Right renal pelvis (tissue), 4 donors: ENCODE measurements at regions not wholly inside any gene's neighbourhood (a gene's known extent, or its start where the extent isn't known, plus 50 kb on each side); places are given as distances from the start of the nearest gene placed in this dataset.
A peak's percentile ranks its signal among the peaks of the same experiment; 100 is the strongest.

Source experiments
- DNase-seq, 4 donors: peaks; one replicate each; pipeline ENCODE4 v3.0.0-alpha.2; 2013; ENCODE audit warnings: low read depth in 4 of 4, low spot score in 3 of 4, missing footprints in 1 of 4

- DNase-seq = no peak
Measured at GRCh38 chr5:4651806-4652565, 488.1 kb upstream of the ADAMTS16 start.

GRCh38 chr5:4653475-4653874 lies 486.7 kb upstream of the ADAMTS16 start:
- DNase-seq = no peak

- no peak for DNase-seq
Measured at GRCh38 chr5:4659851-4660250, 480.3 kb upstream of the ADAMTS16 start.

GRCh38 chr5:4661326-4661725 lies 478.8 kb upstream of the ADAMTS16 start:
- no peak for DNase-seq

- DNase-seq = no peak
Measured at GRCh38 chr5:4661836-4662235, 478.3 kb upstream of the ADAMTS16 start.

GRCh38 chr5:4662756-4663155 lies 477.4 kb upstream of the ADAMTS16 start:
- DNase-seq = no peak

- DNase-seq = no peak
Measured at GRCh38 chr5:4665911-4666310, 474.2 kb upstream of the ADAMTS16 start.

GRCh38 chr5:4674166-4674565 lies 466.0 kb upstream of the ADAMTS16 start:
- DNase-seq = no peak

- no peak for DNase-seq
Measured at GRCh38 chr5:4676934-4677333, 463.2 kb upstream of the ADAMTS16 start.

- no peak for DNase-seq
Measured at GRCh38 chr5:4684946-4685345, 455.2 kb upstream of the ADAMTS16 start.

- DNase-seq = no peak
Measured at GRCh38 chr5:4698596-4698995, 441.5 kb upstream of the ADAMTS16 start.

GRCh38 chr5:4699592-4699991 lies 440.5 kb upstream of the ADAMTS16 start:
- no peak for DNase-seq

GRCh38 chr5:4700069-4700468 lies 440.1 kb upstream of the ADAMTS16 start:
- DNase-seq = peak; percentile 62 to 72 (median 66)

- DNase-seq = no peak
Measured at GRCh38 chr5:4700871-4701270, 439.3 kb upstream of the ADAMTS16 start.

- DNase-seq = no peak
Measured at GRCh38 chr5:4703931-4704458, 436.1 kb upstream of the ADAMTS16 start.

GRCh38 chr5:4704951-4705350 lies 435.2 kb upstream of the ADAMTS16 start:
- DNase-seq = no peak

GRCh38 chr5:4716781-4717180 lies 423.3 kb upstream of the ADAMTS16 start:
- no peak for DNase-seq

GRCh38 chr5:4717446-4717845 lies 422.7 kb upstream of the ADAMTS16 start:
- DNase-seq = no peak

- no peak for DNase-seq
Measured at GRCh38 chr5:4720831-4721230, 419.3 kb upstream of the ADAMTS16 start.

- DNase-seq = no peak
Measured at GRCh38 chr5:4722886-4723285, 417.2 kb upstream of the ADAMTS16 start.

GRCh38 chr5:4725594-4725993 lies 414.5 kb upstream of the ADAMTS16 start:
- no peak for DNase-seq

- no peak for DNase-seq
Measured at GRCh38 chr5:4730279-4730678, 409.9 kb upstream of the ADAMTS16 start.

- DNase-seq = no peak
Measured at GRCh38 chr5:4734348-4734747, 405.8 kb upstream of the ADAMTS16 start.
